ENCODE measurements at regions not wholly inside any gene's neighbourhood (a gene's known extent, or its start where the extent isn't known, plus 50 kb on each side); places are given as distances from the start of the nearest gene placed in this dataset.

GRCh38 chr17:71496552-71496951 lies 624.3 kb upstream of the SOX9 start:
- TF ChIP-seq, protein P1, sequence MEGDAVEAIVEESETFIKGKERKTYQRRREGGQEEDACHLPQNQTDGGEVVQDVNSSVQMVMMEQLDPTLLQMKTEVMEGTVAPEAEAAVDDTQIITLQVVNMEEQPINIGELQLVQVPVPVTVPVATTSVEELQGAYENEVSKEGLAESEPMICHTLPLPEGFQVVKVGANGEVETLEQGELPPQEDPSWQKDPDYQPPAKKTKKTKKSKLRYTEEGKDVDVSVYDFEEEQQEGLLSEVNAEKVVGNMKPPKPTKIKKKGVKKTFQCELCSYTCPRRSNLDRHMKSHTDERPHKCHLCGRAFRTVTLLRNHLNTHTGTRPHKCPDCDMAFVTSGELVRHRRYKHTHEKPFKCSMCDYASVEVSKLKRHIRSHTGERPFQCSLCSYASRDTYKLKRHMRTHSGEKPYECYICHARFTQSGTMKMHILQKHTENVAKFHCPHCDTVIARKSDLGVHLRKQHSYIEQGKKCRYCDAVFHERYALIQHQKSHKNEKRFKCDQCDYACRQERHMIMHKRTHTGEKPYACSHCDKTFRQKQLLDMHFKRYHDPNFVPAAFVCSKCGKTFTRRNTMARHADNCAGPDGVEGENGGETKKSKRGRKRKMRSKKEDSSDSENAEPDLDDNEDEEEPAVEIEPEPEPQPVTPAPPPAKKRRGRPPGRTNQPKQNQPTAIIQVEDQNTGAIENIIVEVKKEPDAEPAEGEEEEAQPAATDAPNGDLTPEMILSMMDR (IDR thresholded peaks at IDR 0.05; ENCODE audit: low read depth, low read length, missing input control), result no peak
- TF ChIP-seq REST (IDR thresholded peaks at IDR 0.05) (no peak), MAX (IDR thresholded peaks at IDR 0.05) (no peak)

Data from liver (tissue), 2 donors.